Loucy (cell line): ENCODE measurements at regions not wholly inside any gene's neighbourhood (a gene's known extent, or its start where the extent isn't known, plus 50 kb on each side); places are given as distances from the start of the nearest gene placed in this dataset.

Experiments
- H2AFZ ChIP-seq: fragments of 200-600 bp; sonication (generic); 2 replicates; pipeline ENCODE4 v1.6.0; 2016; ENCODE audit warnings: antibody characterized with exemption, mild to moderate bottlenecking, low read length, moderate library complexity
- H3F3A ChIP-seq: fragments of 200-600 bp; 2 replicates; pipeline ENCODE4 v1.6.0; 2016; ENCODE audit warnings: antibody characterized with exemption, low read depth, mild to moderate bottlenecking
- H3K27me3 ChIP-seq: fragments of 200-600 bp; sonication (generic); 2 replicates; pipeline ENCODE4 v1.6.1; 2014; ENCODE audit warnings: low read length, mild to moderate bottlenecking; ENCODE audit not compliant: insufficient read depth, poor library complexity, severe bottlenecking
- H3K36me3 ChIP-seq: fragments of 200-600 bp; sonication (generic); 2 replicates; pipeline ENCODE4 v1.6.1; 2016; ENCODE audit warnings: low read length; ENCODE audit not compliant: insufficient read depth
- H3K4me1 ChIP-seq: fragments of 200-600 bp; sonication (generic); 2 replicates; pipeline ENCODE4 v1.5.1; 2014; ENCODE audit warnings: low read length, mild to moderate bottlenecking; ENCODE audit not compliant: insufficient read depth, poor library complexity, severe bottlenecking
- H3K4me2 ChIP-seq: fragments of 200-600 bp; sonication (generic); 2 replicates; pipeline ENCODE4 v1.6.0; 2014; ENCODE audit warnings: antibody characterized with exemption, low read length, low read depth, mild to moderate bottlenecking; ENCODE audit not compliant: poor library complexity, severe bottlenecking
- H3K4me3 ChIP-seq: fragments of 200-600 bp; sonication (generic); 2 replicates; pipeline ENCODE4 v1.5.1; 2014; ENCODE audit warnings: low read length, mild to moderate bottlenecking, mixed read lengths; ENCODE audit not compliant: poor library complexity, severe bottlenecking
- H3K79me2 ChIP-seq: fragments of 200-600 bp; sonication (generic); 2 replicates; pipeline ENCODE4 v1.6.1; 2014; ENCODE audit warnings: low read length; ENCODE audit not compliant: insufficient read depth
- H3K9ac ChIP-seq: fragments of 200-600 bp; sonication (generic); 2 replicates; pipeline ENCODE4 v1.6.0; 2014; ENCODE audit warnings: mild to moderate bottlenecking, low read depth, low read length, moderate library complexity; ENCODE audit not compliant: poor library complexity, severe bottlenecking
- H3K9me2 ChIP-seq: fragments of 200-600 bp; sonication (generic); replicated peaks from 2 replicates; pipeline ENCODE4 v1.6.1; 2016; ENCODE audit warnings: low read depth, low read length, mixed read lengths
- H3K9me3 ChIP-seq: fragments of 200-600 bp; sonication (generic); 2 replicates; pipeline ENCODE4 v1.6.1; 2014; ENCODE audit warnings: mild to moderate bottlenecking, antibody characterized with exemption, low read length, low read depth; ENCODE audit not compliant: insufficient read depth
- H4K20me1 ChIP-seq: fragments of 200-600 bp; sonication (generic); 2 replicates; pipeline ENCODE4 v1.6.0; 2014; ENCODE audit warnings: antibody characterized with exemption, low read length, mild to moderate bottlenecking; ENCODE audit not compliant: insufficient read depth, poor library complexity, severe bottlenecking
- CTCF ChIP-seq: fragments of 200-600 bp; sonication (generic); conservative IDR thresholded peaks from 2 replicates; pipeline ENCODE4 v1.5.1; 2014; ENCODE audit warnings: mild to moderate bottlenecking, antibody characterized with exemption, low read length
- EZH2phosphoT487 ChIP-seq: fragments of 200-600 bp; IDR thresholded peaks from 2 replicates; pipeline ENCODE4 v1.6.1; 2018; ENCODE audit warnings: antibody characterized with exemption, mild to moderate bottlenecking, moderate library complexity, borderline replicate concordance

GRCh38 chr20:61126369-61127195 lies 125.5 kb upstream of the CDH4 start:
- no peaks in the 10 kb centered on the region for H3F3A ChIP-seq
- H4K20me1 ChIP-seq: no peaks in the 10 kb centered on the region
- no peaks in the 10 kb centered on the region for H3K27me3 ChIP-seq
- peaks cover 5% of the 10 kb centered on the region for H3K4me1 ChIP-seq
- H3K4me3 ChIP-seq: no peak overlapping the region
- no peak for TF ChIP-seq CTCF
- TF ChIP-seq EZH2phosphoT487: no peak
- H3K36me3 ChIP-seq: no peaks in the 10 kb centered on the region
- H3K9ac ChIP-seq: no peak overlapping the region
- H2AFZ ChIP-seq: no peak overlapping the region
- no peaks in the 10 kb centered on the region for H3K79me2 ChIP-seq
- H3K9me3 ChIP-seq: no peaks in the 10 kb centered on the region
- H3K9me2 ChIP-seq: no peaks in the 10 kb centered on the region
- no peak overlapping the region for H3K4me2 ChIP-seq

- Histone ChIP-seq H3K9ac (no peak overlapping the region), H3K79me2 (no peaks in the 10 kb centered on the region), H3K9me2 (no peaks in the 10 kb centered on the region), H3K27me3 (no peaks in the 10 kb centered on the region), H3K36me3 (no peaks in the 10 kb centered on the region), H3F3A (no peaks in the 10 kb centered on the region), H3K4me1 (peaks cover 5% of the 10 kb centered on the region), H3K9me3 (no peaks in the 10 kb centered on the region), H4K20me1 (no peaks in the 10 kb centered on the region), H3K4me2 (no peak overlapping the region), H2AFZ (no peak overlapping the region), H3K4me3 (no peak overlapping the region)
- TF ChIP-seq CTCF: no peak
- TF ChIP-seq EZH2phosphoT487: no peak
These were observed 124.6 kb upstream of the CDH4 start for GRCh38 chr20:61127311-61128039.

GRCh38 chr20:61128701-61129269 lies 123.3 kb upstream of the CDH4 start:
- Histone ChIP-seq H4K20me1 (no peaks in the 10 kb centered on the region), H3K9ac (no peak overlapping the region), H3K4me1 (peaks cover 5% of the 10 kb centered on the region), H3K4me2 (peak overlapping the region; percentile 40), H3K27me3 (no peaks in the 10 kb centered on the region), H2AFZ (peak overlapping the region; percentile 31; the same call in 1 of the 2 replicates), H3K9me2 (no peaks in the 10 kb centered on the region), H3K36me3 (no peaks in the 10 kb centered on the region), H3K4me3 (no peak overlapping the region), H3K9me3 (no peaks in the 10 kb centered on the region), H3K79me2 (no peaks in the 10 kb centered on the region), H3F3A (no peaks in the 10 kb centered on the region)
- TF ChIP-seq CTCF (no peak), EZH2phosphoT487 (no peak)
